ENCODE measurements at regions not wholly inside any gene's neighbourhood (a gene's known extent, or its start where the extent isn't known, plus 50 kb on each side); places are given as distances from the start of the nearest gene placed in this dataset.

DNA sequence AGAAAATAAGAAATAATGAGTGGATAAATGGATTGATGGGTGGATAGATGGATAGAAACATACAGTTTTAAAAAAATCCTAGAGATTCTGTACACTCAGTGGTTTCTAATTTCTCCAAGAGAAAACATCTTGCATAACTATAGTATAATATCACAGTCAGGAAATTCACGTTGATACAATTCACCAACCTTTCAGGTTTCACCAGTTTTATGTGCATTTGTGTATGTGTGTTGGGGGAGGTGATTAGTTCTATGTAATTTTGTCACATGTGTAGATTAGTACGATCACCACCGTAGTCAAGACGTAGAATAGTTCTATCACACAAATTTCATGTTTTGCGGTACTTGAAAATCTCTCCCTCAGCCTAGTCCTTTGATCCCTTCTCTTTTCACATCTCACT, 288.2 kb upstream of the LRATD1 start:
- Histone ChIP-seq H3K4me2 (ENCODE audit: control insufficient read depth, extremely low read depth, insufficient read depth, low read depth, low read length) (no peak overlapping the region), H3K9ac (ENCODE audit: control insufficient read depth, extremely low read depth, insufficient read depth, low read length) (no peak overlapping the region), H3K36me3 (ENCODE audit: control insufficient read depth in 2 of 2, extremely low read depth in 1 of 2, insufficient read depth in 2 of 2, low read length in 2 of 2) (no peaks in the 10 kb centered on the region), H2AFZ (ENCODE audit: control insufficient read depth, low read length) (no peak overlapping the region), H3K27ac (ENCODE audit: control insufficient read depth, insufficient read depth, low read length) (no peak overlapping the region), H3K4me1 (ENCODE audit: control insufficient read depth, extremely low read depth, insufficient read depth, low read length) (no peaks in the 10 kb centered on the region), H3K9me3 (ENCODE audit: control insufficient read depth, low read depth, low read length) (no peaks in the 10 kb centered on the region), H4K20me1 (ENCODE audit: control insufficient read depth, extremely low read depth, insufficient read depth, low read length) (no peaks in the 10 kb centered on the region), H3K79me2 (ENCODE audit: control insufficient read depth, insufficient read depth, low read length) (no peaks in the 10 kb centered on the region), H3K4me3 (ENCODE audit: control insufficient read depth in 2 of 3, extremely low read depth in 1 of 3, insufficient read depth in 2 of 3, low read depth in 1 of 3, low read length in 3 of 3) (no peak overlapping the region), H3K27me3 (ENCODE audit: control insufficient read depth, extremely low read depth, insufficient read depth, low read length) (no peaks in the 10 kb centered on the region), H3K9me1 (ENCODE audit: control insufficient read depth, extremely low read depth, insufficient read depth, low read length) (no peaks in the 10 kb centered on the region)
- dilution Hi-C loops (cut with MboI; ENCODE audit: extremely low pct_ligation_motif_present, low sequenced_read_pairs) = no loop called here
- TF ChIP-seq, protein P1, sequence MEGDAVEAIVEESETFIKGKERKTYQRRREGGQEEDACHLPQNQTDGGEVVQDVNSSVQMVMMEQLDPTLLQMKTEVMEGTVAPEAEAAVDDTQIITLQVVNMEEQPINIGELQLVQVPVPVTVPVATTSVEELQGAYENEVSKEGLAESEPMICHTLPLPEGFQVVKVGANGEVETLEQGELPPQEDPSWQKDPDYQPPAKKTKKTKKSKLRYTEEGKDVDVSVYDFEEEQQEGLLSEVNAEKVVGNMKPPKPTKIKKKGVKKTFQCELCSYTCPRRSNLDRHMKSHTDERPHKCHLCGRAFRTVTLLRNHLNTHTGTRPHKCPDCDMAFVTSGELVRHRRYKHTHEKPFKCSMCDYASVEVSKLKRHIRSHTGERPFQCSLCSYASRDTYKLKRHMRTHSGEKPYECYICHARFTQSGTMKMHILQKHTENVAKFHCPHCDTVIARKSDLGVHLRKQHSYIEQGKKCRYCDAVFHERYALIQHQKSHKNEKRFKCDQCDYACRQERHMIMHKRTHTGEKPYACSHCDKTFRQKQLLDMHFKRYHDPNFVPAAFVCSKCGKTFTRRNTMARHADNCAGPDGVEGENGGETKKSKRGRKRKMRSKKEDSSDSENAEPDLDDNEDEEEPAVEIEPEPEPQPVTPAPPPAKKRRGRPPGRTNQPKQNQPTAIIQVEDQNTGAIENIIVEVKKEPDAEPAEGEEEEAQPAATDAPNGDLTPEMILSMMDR (optimal IDR thresholded peaks at IDR 0.05 in 1 of 3, IDR thresholded peaks at IDR 0.05 in 1 of 3, conservative IDR thresholded peaks at IDR 0.05 in 1 of 3; ENCODE audit: extremely low read depth in 1 of 3, insufficient read depth in 2 of 3, low read length in 3 of 3) = no peak
- TF ChIP-seq EZH2 (IDR thresholded peaks at IDR 0.05; ENCODE audit: low read length) = no peak
- DNase-seq (ENCODE audit: low read depth, low spot score) = no peak
- FAIRE-seq = no peak

DNA sequence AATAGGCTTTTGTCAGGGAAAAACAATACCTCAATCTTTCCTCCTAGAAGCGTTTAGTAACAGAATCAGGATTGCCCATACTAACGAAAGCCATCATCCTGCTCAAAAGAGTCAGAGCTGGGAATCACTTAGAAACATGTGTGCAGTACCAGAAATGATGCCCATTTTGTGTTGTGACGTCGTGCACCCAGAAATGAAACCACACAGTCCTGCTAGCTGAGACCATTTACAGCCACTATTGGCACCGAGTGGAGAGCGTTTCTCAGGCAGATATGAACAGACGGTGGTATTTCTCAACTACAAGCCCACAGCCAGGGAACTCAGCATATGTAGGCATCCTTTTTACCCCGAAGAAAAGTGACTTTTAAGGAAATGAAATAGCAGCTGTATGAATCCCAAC, 284.3 kb upstream of the LRATD1 start:
- Histone ChIP-seq H3K9me3 (ENCODE audit: control insufficient read depth, low read depth, low read length) (no peaks in the 10 kb centered on the region), H3K4me1 (ENCODE audit: control insufficient read depth, extremely low read depth, insufficient read depth, low read length) (no peaks in the 10 kb centered on the region), H3K9ac (ENCODE audit: control insufficient read depth, extremely low read depth, insufficient read depth, low read length) (no peak overlapping the region), H3K9me1 (ENCODE audit: control insufficient read depth, extremely low read depth, insufficient read depth, low read length) (no peaks in the 10 kb centered on the region), H4K20me1 (ENCODE audit: control insufficient read depth, extremely low read depth, insufficient read depth, low read length) (no peaks in the 10 kb centered on the region), H2AFZ (ENCODE audit: control insufficient read depth, low read length) (no peak overlapping the region), H3K27me3 (ENCODE audit: control insufficient read depth, extremely low read depth, insufficient read depth, low read length) (no peaks in the 10 kb centered on the region), H3K79me2 (ENCODE audit: control insufficient read depth, insufficient read depth, low read length) (no peaks in the 10 kb centered on the region), H3K4me3 (ENCODE audit: control insufficient read depth in 2 of 3, extremely low read depth in 1 of 3, insufficient read depth in 2 of 3, low read depth in 1 of 3, low read length in 3 of 3) (no peak overlapping the region), H3K27ac (ENCODE audit: control insufficient read depth, insufficient read depth, low read length) (no peak overlapping the region), H3K4me2 (ENCODE audit: control insufficient read depth, extremely low read depth, insufficient read depth, low read depth, low read length) (no peak overlapping the region), H3K36me3 (ENCODE audit: control insufficient read depth in 2 of 2, extremely low read depth in 1 of 2, insufficient read depth in 2 of 2, low read length in 2 of 2) (no peaks in the 10 kb centered on the region)
- TF ChIP-seq EZH2 (IDR thresholded peaks at IDR 0.05; ENCODE audit: low read length) = no peak
- TF ChIP-seq, protein P1 (optimal IDR thresholded peaks at IDR 0.05 in 1 of 3, IDR thresholded peaks at IDR 0.05 in 1 of 3, conservative IDR thresholded peaks at IDR 0.05 in 1 of 3; ENCODE audit: extremely low read depth in 1 of 3, insufficient read depth in 2 of 3, low read length in 3 of 3) = no peak
- dilution Hi-C loops (cut with MboI; ENCODE audit: extremely low pct_ligation_motif_present, low sequenced_read_pairs) = no loop called here
- no peak for FAIRE-seq
- no peak for DNase-seq (ENCODE audit: low read depth, low spot score)
